Muscle of leg (tissue), 3 donors: ENCODE measurements at regions not wholly inside any gene's neighbourhood (a gene's known extent, or its start where the extent isn't known, plus 50 kb on each side); places are given as distances from the start of the nearest gene placed in this dataset.

Experiments used
- DNase-seq: peaks from one replicate; pipeline ENCODE4 v3.0.0; 2013
- H3K27ac ChIP-seq: one replicate; pipeline ENCODE4 v1.5.1; 2013; ENCODE audit warnings: mild to moderate bottlenecking, low read length, control low read depth
- H3K27me3 ChIP-seq: one replicate; pipeline ENCODE4 v1.6.1; 2013; ENCODE audit warnings: low read length; ENCODE audit not compliant: control insufficient read depth, insufficient read depth
- H3K36me3 ChIP-seq: one replicate; pipeline ENCODE4 v1.6.1; 2013; ENCODE audit warnings: low read length; ENCODE audit not compliant: control insufficient read depth, insufficient read depth
- H3K4me1 ChIP-seq: one replicate; pipeline ENCODE4 v1.6.1; 2013; ENCODE audit warnings: low read length; ENCODE audit not compliant: control insufficient read depth, insufficient read depth
- H3K4me3 ChIP-seq: one replicate; pipeline ENCODE4 v1.5.1; 2013; ENCODE audit warnings: low read length, control low read depth
- H3K9me3 ChIP-seq: replicated peaks from 2 replicates; pipeline ENCODE4 v1.6.1; 2013; ENCODE audit warnings: low read depth, low read length; ENCODE audit not compliant: control insufficient read depth
- WGBS: methylation state at CpG from one replicate; pipeline ENCODE4 v1.1.5; 2013; ENCODE audit warnings: missing lambda C conversion rate; ENCODE audit not compliant: insufficient coverage; 5-methylcytosine and 5-hydroxymethylcytosine counted together

- no peaks in the 10 kb centered on the region for H3K4me1 ChIP-seq
- H3K27me3 ChIP-seq, result no peaks in the 10 kb centered on the region
- H3K9me3 ChIP-seq, result no peaks in the 10 kb centered on the region
- 98% methylated on average over 6 of the region's 9 CpGs for whole genome bisulfite sequencing
- no peak overlapping the region for H3K27ac ChIP-seq
- no peaks in the 10 kb centered on the region for H3K36me3 ChIP-seq
- no peak for DNase-seq
- no peak overlapping the region for H3K4me3 ChIP-seq
Measured at GRCh38 chr1:213324859-213325258, 273.8 kb downstream of the RPS6KC1 start.

- Histone ChIP-seq H3K4me3 (no peak overlapping the region), H3K27ac (no peak overlapping the region), H3K36me3 (no peaks in the 10 kb centered on the region), H3K4me1 (no peaks in the 10 kb centered on the region), H3K9me3 (no peaks in the 10 kb centered on the region), H3K27me3 (no peaks in the 10 kb centered on the region)
- no peak for DNase-seq
- 78% methylated on average over 6 of the region's 9 CpGs for whole genome bisulfite sequencing
Measured at GRCh38 chr1:213325482-213325881, 274.4 kb downstream of the RPS6KC1 start.

- H3K27ac ChIP-seq, result no peak overlapping the region
- H3K27me3 ChIP-seq, result no peaks in the 10 kb centered on the region
- no peak overlapping the region for H3K4me3 ChIP-seq
- H3K36me3 ChIP-seq, result no peaks in the 10 kb centered on the region
- no peaks in the 10 kb centered on the region for H3K9me3 ChIP-seq
- no peaks in the 10 kb centered on the region for H3K4me1 ChIP-seq
- no CpG with 5 or more reads among the region's 2 CpGs for WGBS
- DNase-seq, result no peak
Measured at GRCh38 chr1:213326281-213327016, 275.4 kb downstream of the RPS6KC1 start.

GRCh38 chr1:213327017-213327667 lies 276.1 kb downstream of the RPS6KC1 start:
- peak; percentile 66 for DNase-seq
- no peaks in the 10 kb centered on the region for H3K9me3 ChIP-seq
- no peaks in the 10 kb centered on the region for H3K4me1 ChIP-seq
- H3K27me3 ChIP-seq, result no peaks in the 10 kb centered on the region
- no peaks in the 10 kb centered on the region for H3K36me3 ChIP-seq
- no peak overlapping the region for H3K27ac ChIP-seq
- WGBS, result 100% methylated on average over 3 of the region's 5 CpGs
- no peak overlapping the region for H3K4me3 ChIP-seq

GRCh38 chr1:213329406-213330008 lies 278.5 kb downstream of the RPS6KC1 start:
- H3K4me1 ChIP-seq, result no peaks in the 10 kb centered on the region
- H3K27me3 ChIP-seq, result no peaks in the 10 kb centered on the region
- WGBS, result 86% methylated on average over 1 of the region's 11 CpGs
- no peak overlapping the region for H3K27ac ChIP-seq
- no peaks in the 10 kb centered on the region for H3K36me3 ChIP-seq
- no peak for DNase-seq
- no peak overlapping the region for H3K4me3 ChIP-seq
- no peaks in the 10 kb centered on the region for H3K9me3 ChIP-seq

- no peaks in the 10 kb centered on the region for H3K27me3 ChIP-seq
- H3K27ac ChIP-seq, result no peak overlapping the region
- no peak for DNase-seq
- no peaks in the 10 kb centered on the region for H3K36me3 ChIP-seq
- no peak overlapping the region for H3K4me3 ChIP-seq
- no CpG with 5 or more reads among the region's 3 CpGs for WGBS
- no peaks in the 10 kb centered on the region for H3K4me1 ChIP-seq
- H3K9me3 ChIP-seq, result no peaks in the 10 kb centered on the region
Measured at GRCh38 chr1:213330281-213330680, 279.2 kb downstream of the RPS6KC1 start.

- 74% methylated on average over 3 of the region's 4 CpGs for WGBS
- no peak for DNase-seq
- H3K4me1 ChIP-seq, result no peaks in the 10 kb centered on the region
- H3K36me3 ChIP-seq, result no peaks in the 10 kb centered on the region
- H3K27ac ChIP-seq, result no peak overlapping the region
- H3K27me3 ChIP-seq, result no peaks in the 10 kb centered on the region
- no peaks in the 10 kb centered on the region for H3K9me3 ChIP-seq
- H3K4me3 ChIP-seq, result no peak overlapping the region
Measured at GRCh38 chr1:213331631-213332175, 280.7 kb downstream of the RPS6KC1 start.

GRCh38 chr1:213332491-213332890 lies 281.4 kb downstream of the RPS6KC1 start:
- Histone ChIP-seq H3K27me3 (no peaks in the 10 kb centered on the region), H3K36me3 (no peaks in the 10 kb centered on the region), H3K4me1 (no peaks in the 10 kb centered on the region), H3K27ac (no peak overlapping the region), H3K4me3 (no peak overlapping the region), H3K9me3 (no peaks in the 10 kb centered on the region)
- WGBS, result 90% methylated on average over 2 of the region's 4 CpGs
- DNase-seq, result no peak

GRCh38 chr1:213333121-213333520 lies 282.1 kb downstream of the RPS6KC1 start:
- no peaks in the 10 kb centered on the region for H3K4me1 ChIP-seq
- WGBS, result 60% methylated on average over 2 of the region's 5 CpGs
- H3K36me3 ChIP-seq, result no peaks in the 10 kb centered on the region
- H3K27me3 ChIP-seq, result no peaks in the 10 kb centered on the region
- DNase-seq, result no peak
- H3K4me3 ChIP-seq, result no peak overlapping the region
- no peak overlapping the region for H3K27ac ChIP-seq
- no peaks in the 10 kb centered on the region for H3K9me3 ChIP-seq

- Histone ChIP-seq H3K27me3 (no peaks in the 10 kb centered on the region), H3K36me3 (no peaks in the 10 kb centered on the region), H3K9me3 (no peaks in the 10 kb centered on the region), H3K27ac (no peak overlapping the region), H3K4me3 (no peak overlapping the region), H3K4me1 (no peaks in the 10 kb centered on the region)
- DNase-seq, result no peak
- WGBS, result 86% methylated on average over 1 of the region's 3 CpGs
Measured at GRCh38 chr1:213335084-213335483, 284.0 kb downstream of the RPS6KC1 start.
